AG09309 (cell line): ENCODE measurements at regions not wholly inside any gene's neighbourhood (a gene's known extent, or its start where the extent isn't known, plus 50 kb on each side); places are given as distances from the start of the nearest gene placed in this dataset.
A peak's percentile ranks its signal among the peaks of the same experiment; 100 is the strongest.

Experiments
- DNase-seq: peaks from one replicate; pipeline ENCODE4 v3.0.0-alpha.2; 2010; ENCODE audit warnings: low read depth
- H3K4me3 ChIP-seq: 2 replicates; pipeline ENCODE4 v1.5.1; 2011; ENCODE audit warnings: mild to moderate bottlenecking, low read depth, low read length, moderate library complexity; ENCODE audit not compliant: control insufficient read depth
- CTCF ChIP-seq: IDR thresholded peaks from 2 replicates; pipeline ENCODE4 v1.5.1; 2011; ENCODE audit warnings: mild to moderate bottlenecking, low read depth, low read length, inconsistent platforms; ENCODE audit not compliant: insufficient read depth, control insufficient read depth; ENCODE audit errors: missing control alignments

DNA sequence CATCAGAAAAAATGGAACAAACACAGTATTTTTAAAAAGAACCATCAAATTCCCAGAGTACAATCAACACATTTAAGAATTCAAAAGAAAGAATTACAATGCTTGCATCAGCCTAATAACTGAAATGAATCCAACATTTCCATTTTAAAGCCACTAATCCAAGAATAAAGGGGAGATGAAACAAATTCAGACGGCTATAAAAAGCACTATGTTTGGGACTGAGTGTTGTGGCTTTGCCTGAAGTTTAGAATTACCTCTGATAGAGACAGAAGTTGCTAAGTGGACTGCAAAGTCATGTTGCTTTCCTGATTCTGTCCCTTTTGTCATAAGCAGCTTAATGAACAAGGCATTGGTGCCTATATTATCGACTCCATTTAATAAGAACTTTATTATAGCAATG, 135.4 kb upstream of the RGMB start:
- no peak for DNase-seq
- H3K4me3 ChIP-seq, result no peak overlapping the region
- no peak for TF ChIP-seq CTCF

GRCh38 chr5:98638701-98639100, 134.8 kb upstream of the RGMB start:
- no peak overlapping the region for H3K4me3 ChIP-seq
- no peak for TF ChIP-seq CTCF
- DNase-seq, result peak; percentile 80

GRCh38 chr5:98639274-98639673, 134.2 kb upstream of the RGMB start:
- no peak for TF ChIP-seq CTCF
- DNase-seq, result no peak
- no peak overlapping the region for H3K4me3 ChIP-seq

DNA sequence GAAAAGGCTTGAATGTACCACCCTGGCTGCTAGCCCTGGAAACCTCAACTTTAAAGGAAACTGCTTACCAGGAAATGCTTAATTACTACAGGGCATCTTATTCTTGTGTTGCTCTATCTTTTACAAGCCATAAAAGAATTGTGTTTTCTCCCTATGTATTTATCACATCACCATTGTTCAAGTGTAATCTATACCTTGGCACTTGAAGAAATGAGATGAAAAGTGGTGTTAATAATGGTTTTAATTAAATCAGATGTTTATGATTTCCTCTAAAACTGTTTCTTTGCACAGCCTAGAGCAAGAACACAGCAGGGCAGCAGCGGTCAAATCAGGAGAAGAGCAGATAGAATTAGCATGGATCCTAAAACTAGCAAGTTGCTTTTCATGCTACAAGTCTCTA, 131.8 kb upstream of the RGMB start:
- no peak for TF ChIP-seq CTCF
- no peak overlapping the region for H3K4me3 ChIP-seq
- DNase-seq, result no peak

DNA sequence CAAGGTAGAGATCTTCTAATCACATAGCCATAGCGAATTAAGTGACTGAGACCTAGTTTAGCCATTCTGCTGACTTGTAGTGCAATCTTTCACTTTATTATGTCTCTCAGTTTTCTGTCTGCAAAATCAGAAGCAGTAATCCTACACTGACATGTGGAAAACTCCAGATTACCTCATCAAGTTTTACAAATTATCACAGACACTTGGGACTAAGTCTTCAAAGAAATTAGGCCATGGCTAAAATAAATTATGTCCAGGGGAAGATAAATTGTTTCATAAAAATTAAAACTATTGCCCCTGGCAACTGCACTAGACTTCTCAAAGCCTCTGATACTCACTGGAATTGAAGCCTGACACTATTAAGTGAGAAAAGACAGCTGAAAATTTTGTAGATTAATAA, 129.9 kb upstream of the RGMB start:
- DNase-seq, result no peak

GRCh38 chr5:98651715-98652114, 121.7 kb upstream of the RGMB start:
- no peak for DNase-seq
- TF ChIP-seq CTCF, result no peak
- H3K4me3 ChIP-seq, result no peak overlapping the region

More for the DNA sequence above, 129.9 kb upstream of the RGMB start:
- no peak overlapping the region for H3K4me3 ChIP-seq
- TF ChIP-seq CTCF, result no peak
